ENCODE measurements at regions not wholly inside any gene's neighbourhood (a gene's known extent, or its start where the extent isn't known, plus 50 kb on each side); places are given as distances from the start of the nearest gene placed in this dataset.

- no peak for DNase-seq (ENCODE audit: low read depth in 4 of 4, low spot score in 1 of 4)
Measured at GRCh38 chr5:71864730-71865601, 145.9 kb downstream of the CARTPT start.

- no peak for DNase-seq (ENCODE audit: low read depth in 4 of 4, low spot score in 1 of 4)
Measured at GRCh38 chr5:71865665-71866320, 146.7 kb downstream of the CARTPT start.

GRCh38 chr5:71872311-71872864, 153.3 kb downstream of the CARTPT start:
- no peak for DNase-seq (ENCODE audit: low read depth in 4 of 4, low spot score in 1 of 4)

- DNase-seq (ENCODE audit: low read depth in 4 of 4, low spot score in 1 of 4), result no peak
Measured at GRCh38 chr5:71873191-71873591, 154.1 kb downstream of the CARTPT start.

GRCh38 chr5:71874521-71874920, 155.4 kb downstream of the CARTPT start:
- no peak for DNase-seq (ENCODE audit: low read depth in 4 of 4, low spot score in 1 of 4)

- no peak for DNase-seq (ENCODE audit: low read depth in 4 of 4, low spot score in 1 of 4)
Measured at GRCh38 chr5:71877511-71877910, 158.4 kb downstream of the CARTPT start.

GRCh38 chr5:71880536-71880935, 161.5 kb downstream of the CARTPT start:
- DNase-seq (ENCODE audit: low read depth in 4 of 4, low spot score in 1 of 4), result no peak

- DNase-seq (ENCODE audit: low read depth in 4 of 4, low spot score in 1 of 4), result no peak
Measured at GRCh38 chr5:71882826-71883741, 164.0 kb downstream of the CARTPT start.

- no peak for DNase-seq (ENCODE audit: low read depth in 4 of 4, low spot score in 1 of 4)
Measured at GRCh38 chr5:71883742-71884103, 164.6 kb downstream of the CARTPT start.

- DNase-seq (ENCODE audit: low read depth in 4 of 4, low spot score in 1 of 4), result no peak
Measured at GRCh38 chr5:71884926-71885325, 165.9 kb downstream of the CARTPT start.

- no peak for DNase-seq (ENCODE audit: low read depth in 4 of 4, low spot score in 1 of 4)
Measured at GRCh38 chr5:71886406-71886805, 167.3 kb downstream of the CARTPT start.

- DNase-seq (ENCODE audit: low read depth in 4 of 4, low spot score in 1 of 4), result no peak
Measured at GRCh38 chr5:71887680-71888079, 168.6 kb downstream of the CARTPT start.

GRCh38 chr5:71891406-71891805, 172.3 kb downstream of the CARTPT start:
- no peak for DNase-seq (ENCODE audit: low read depth in 4 of 4, low spot score in 1 of 4)

- no peak for DNase-seq (ENCODE audit: low read depth in 4 of 4, low spot score in 1 of 4)
Measured at GRCh38 chr5:71891856-71892255, 172.8 kb downstream of the CARTPT start.

GRCh38 chr5:71892641-71893365, 173.7 kb downstream of the CARTPT start:
- no peak for DNase-seq (ENCODE audit: low read depth in 4 of 4, low spot score in 1 of 4)

GRCh38 chr5:71893451-71893850, 174.4 kb downstream of the CARTPT start:
- no peak for DNase-seq (ENCODE audit: low read depth in 4 of 4, low spot score in 1 of 4)

- no peak for DNase-seq (ENCODE audit: low read depth in 4 of 4, low spot score in 1 of 4)
Measured at GRCh38 chr5:71894091-71894490, 175.0 kb downstream of the CARTPT start.

- DNase-seq (ENCODE audit: low read depth in 4 of 4, low spot score in 1 of 4), result no peak
Measured at GRCh38 chr5:71895546-71895945, 176.5 kb downstream of the CARTPT start.

- no peak for DNase-seq (ENCODE audit: low read depth in 4 of 4, low spot score in 1 of 4)
Measured at GRCh38 chr5:71899865-71900342, 180.8 kb downstream of the CARTPT start.

- DNase-seq (ENCODE audit: low read depth in 4 of 4, low spot score in 1 of 4), result no peak
Measured at GRCh38 chr5:71903808-71904207, 184.7 kb downstream of the CARTPT start.
